Daoy (cell line): ENCODE measurements at regions not wholly inside any gene's neighbourhood (a gene's known extent, or its start where the extent isn't known, plus 50 kb on each side); places are given as distances from the start of the nearest gene placed in this dataset.

Experiments used
- DNase-seq: peaks from one replicate; pipeline ENCODE4 v3.0.0-alpha.2; 2015; ENCODE audit warnings: low read depth

- DNase-seq = no peak
Observed at GRCh38 chr10:121070275-121071070, 219.3 kb downstream of the WDR11 start.

GRCh38 chr10:121071901-121072300 lies 220.7 kb downstream of the WDR11 start:
- DNase-seq = no peak

GRCh38 chr10:121073728-121074127 lies 222.6 kb downstream of the WDR11 start:
- DNase-seq = no peak

- DNase-seq = no peak
Observed at GRCh38 chr10:121076776-121077715, 225.9 kb downstream of the WDR11 start.

GRCh38 chr10:121078036-121078435 lies 226.9 kb downstream of the WDR11 start:
- no peak for DNase-seq

- peak; percentile 45 for DNase-seq
Observed at GRCh38 chr10:121078672-121079102, 227.5 kb downstream of the WDR11 start.

- no peak for DNase-seq
Observed at GRCh38 chr10:121079226-121079625, 228.1 kb downstream of the WDR11 start.

GRCh38 chr10:121080281-121080891 lies 229.2 kb downstream of the WDR11 start:
- DNase-seq = no peak

GRCh38 chr10:121081306-121081705 lies 230.1 kb downstream of the WDR11 start:
- DNase-seq = no peak

- no peak for DNase-seq
Observed at GRCh38 chr10:121082984-121083383, 231.8 kb downstream of the WDR11 start.

- DNase-seq = no peak
Observed at GRCh38 chr10:121084016-121084674, 233.0 kb downstream of the WDR11 start.

- no peak for DNase-seq
Observed at GRCh38 chr10:121084675-121085070, 233.5 kb downstream of the WDR11 start.

- DNase-seq = no peak
Observed at GRCh38 chr10:121085367-121085766, 234.2 kb downstream of the WDR11 start.

GRCh38 chr10:121087129-121087528 lies 236.0 kb downstream of the WDR11 start:
- DNase-seq = no peak

- DNase-seq = no peak
Observed at GRCh38 chr10:121087688-121088087, 236.5 kb downstream of the WDR11 start.

GRCh38 chr10:121088524-121088923 lies 237.4 kb downstream of the WDR11 start:
- no peak for DNase-seq

- DNase-seq = no peak
Observed at GRCh38 chr10:121089434-121089833, 238.3 kb downstream of the WDR11 start.

- peak; percentile 70 for DNase-seq
Observed at GRCh38 chr10:121091961-121092719, 241.0 kb downstream of the WDR11 start.

- DNase-seq = peak; percentile 16
Observed at GRCh38 chr10:121092720-121093095, 241.5 kb downstream of the WDR11 start.

GRCh38 chr10:121096617-121097431 lies 245.7 kb downstream of the WDR11 start:
- DNase-seq = peak; percentile 81
